Neural progenitor cell (in vitro differentiated cells): ENCODE measurements at regions not wholly inside any gene's neighbourhood (a gene's known extent, or its start where the extent isn't known, plus 50 kb on each side); places are given as distances from the start of the nearest gene placed in this dataset.

Experiments
- DNase-seq: peaks from one replicate; pipeline ENCODE4 v3.0.0-alpha.2; 2016; ENCODE audit warnings: low spot score
- H2AFZ ChIP-seq: fragments of 200-600 bp; sonication (generic); replicated peaks from 2 replicates; pipeline ENCODE4 v1.6.1; 2016; ENCODE audit warnings: antibody characterized with exemption
- H3F3A ChIP-seq: fragments of 200-600 bp; sonication (generic); 2 replicates; pipeline ENCODE4 v1.6.1; 2016; ENCODE audit warnings: antibody characterized with exemption, low read depth
- H3K27ac ChIP-seq: fragments of 200-600 bp; sonication (generic); 2 replicates; pipeline ENCODE4 v1.5.1; 2016; ENCODE audit warnings: mild to moderate bottlenecking
- H3K27me3 ChIP-seq: fragments of 200-600 bp; sonication (generic); 2 replicates; pipeline ENCODE4 v1.6.1; 2016; ENCODE audit warnings: mild to moderate bottlenecking, moderate library complexity
- H3K36me3 ChIP-seq: fragments of 200-600 bp; sonication (generic); 2 replicates; pipeline ENCODE4 v1.5.1; 2016
- H3K4me1 ChIP-seq: fragments of 200-600 bp; sonication (generic); 2 replicates; pipeline ENCODE4 v1.6.1; 2016; ENCODE audit warnings: mixed run types
- H3K4me2 ChIP-seq: fragments of 200-600 bp; sonication (generic); 2 replicates; pipeline ENCODE4 v1.6.1; 2016
- H3K4me3 ChIP-seq: fragments of 200-600 bp; sonication (generic); 2 replicates; pipeline ENCODE4 v1.5.1; 2016
- H3K79me2 ChIP-seq: fragments of 200-600 bp; sonication (generic); 2 replicates; pipeline ENCODE4 v1.6.1; 2016; ENCODE audit warnings: low read depth
- H3K9ac ChIP-seq: fragments of 200-600 bp; sonication (generic); 2 replicates; pipeline ENCODE4 v1.6.1; 2016
- H3K9me3 ChIP-seq: fragments of 200-600 bp; sonication (generic); 2 replicates; pipeline ENCODE4 v1.5.1; 2016; ENCODE audit warnings: low read depth
- H4K20me1 ChIP-seq: fragments of 200-600 bp; sonication (generic); 2 replicates; pipeline ENCODE4 v1.6.1; 2016; ENCODE audit warnings: low read depth
- H3K27ac Mint-ChIP-seq: 3 replicates; pipeline ENCODE4 v1.8.0; 2021; ENCODE audit warnings: mixed read lengths
- H3K27me3 Mint-ChIP-seq: 2 replicates; pipeline ENCODE4 v1.8.0; 2022; ENCODE audit warnings: low read depth, mild to moderate bottlenecking, inconsistent platforms, moderate library complexity, mixed read lengths; ENCODE audit not compliant: insufficient read depth
- H3K36me3 Mint-ChIP-seq: 3 replicates; pipeline ENCODE4 v1.8.0; 2021; ENCODE audit warnings: mixed read lengths
- H3K4me1 Mint-ChIP-seq: 3 replicates; pipeline ENCODE4 v1.8.0; 2021; ENCODE audit warnings: mixed read lengths
- H3K4me3 Mint-ChIP-seq: 3 replicates; pipeline ENCODE4 v1.8.0; 2021; ENCODE audit warnings: mild to moderate bottlenecking, moderate library complexity, mixed read lengths
- H3K9me3 Mint-ChIP-seq: 3 replicates; pipeline ENCODE4 v1.8.0; 2020; ENCODE audit warnings: mixed read lengths
- EZH2 ChIP-seq: fragments of 200-600 bp; sonication (generic); IDR thresholded peaks from 2 replicates; pipeline ENCODE4 v1.6.1; 2017; ENCODE audit warnings: antibody characterized with exemption, mild to moderate bottlenecking, moderate library complexity
- EZH2phosphoT487 ChIP-seq: fragments of 200-600 bp; sonication (generic); IDR thresholded peaks from 2 replicates; pipeline ENCODE4 v1.6.1; 2017; ENCODE audit warnings: antibody characterized with exemption
- TF ChIP-seq, protein P1 (sequence below): fragments of 200-600 bp; sonication (generic); IDR thresholded peaks from 2 replicates; pipeline ENCODE4 v1.5.1; 2017; ENCODE audit warnings: antibody characterized with exemption, mild to moderate bottlenecking

DNA sequence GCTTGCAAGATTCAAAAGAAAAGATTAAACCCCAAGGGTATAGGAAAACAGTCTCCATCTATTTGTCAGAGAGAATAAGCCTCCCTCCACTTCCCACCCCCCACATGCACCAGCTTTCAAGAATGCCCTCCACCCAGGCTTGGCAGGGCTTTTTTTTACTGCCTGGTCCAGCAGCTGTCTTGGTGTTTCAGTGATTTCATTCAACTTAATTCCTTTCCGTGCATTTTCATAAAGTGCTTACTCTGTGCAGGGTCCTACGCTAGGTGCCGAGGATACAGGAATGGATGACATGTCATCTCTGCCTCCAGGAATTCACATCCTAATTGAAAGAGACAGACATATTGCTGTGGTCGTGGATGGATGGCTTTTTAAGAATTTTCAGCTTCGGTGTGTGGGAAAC, 117.9 kb downstream of the LRATD1 start:
- H3K9me3 Mint-ChIP-seq: no peaks in the 10 kb centered on the region
- H3K27ac Mint-ChIP-seq: no peak overlapping the region
- no peaks in the 10 kb centered on the region for H3K4me1 ChIP-seq

DNA sequence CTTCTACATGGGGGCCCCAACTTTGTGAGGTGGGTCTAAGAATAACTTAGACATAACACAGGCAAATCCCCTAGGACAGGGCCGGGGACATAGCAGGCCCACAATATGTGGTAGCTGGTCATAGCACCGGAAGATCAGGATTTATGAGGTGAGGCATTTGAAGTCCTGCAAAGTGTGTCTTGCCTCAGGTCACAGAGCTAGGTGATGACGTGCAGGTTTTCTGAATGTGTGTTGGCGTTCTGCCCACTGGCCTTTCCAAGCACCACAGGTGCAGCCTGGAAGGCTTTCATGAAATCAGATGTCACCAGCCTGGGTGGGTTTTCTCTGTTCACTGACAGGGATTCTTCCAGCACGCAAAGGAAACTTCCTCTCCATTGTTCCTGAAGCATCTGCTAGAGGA, 119.1 kb downstream of the LRATD1 start:
- H2AFZ ChIP-seq: no peak overlapping the region
- H3K27me3 ChIP-seq: no peaks in the 10 kb centered on the region
- Mint-ChIP-seq H3K27ac (no peak overlapping the region), H3K4me3 (no peak overlapping the region), H3K27me3 (peaks cover 2% of the 10 kb centered on the region), H3K36me3 (no peaks in the 10 kb centered on the region), H3K9me3 (no peaks in the 10 kb centered on the region), H3K4me1 (no peaks in the 10 kb centered on the region)
- no peaks in the 10 kb centered on the region for H3K36me3 ChIP-seq
- no peaks in the 10 kb centered on the region for H3K4me1 ChIP-seq
- no peak overlapping the region for H3K27ac ChIP-seq
- TF ChIP-seq EZH2 (no peak), EZH2phosphoT487 (no peak)
- TF ChIP-seq, protein P1, sequence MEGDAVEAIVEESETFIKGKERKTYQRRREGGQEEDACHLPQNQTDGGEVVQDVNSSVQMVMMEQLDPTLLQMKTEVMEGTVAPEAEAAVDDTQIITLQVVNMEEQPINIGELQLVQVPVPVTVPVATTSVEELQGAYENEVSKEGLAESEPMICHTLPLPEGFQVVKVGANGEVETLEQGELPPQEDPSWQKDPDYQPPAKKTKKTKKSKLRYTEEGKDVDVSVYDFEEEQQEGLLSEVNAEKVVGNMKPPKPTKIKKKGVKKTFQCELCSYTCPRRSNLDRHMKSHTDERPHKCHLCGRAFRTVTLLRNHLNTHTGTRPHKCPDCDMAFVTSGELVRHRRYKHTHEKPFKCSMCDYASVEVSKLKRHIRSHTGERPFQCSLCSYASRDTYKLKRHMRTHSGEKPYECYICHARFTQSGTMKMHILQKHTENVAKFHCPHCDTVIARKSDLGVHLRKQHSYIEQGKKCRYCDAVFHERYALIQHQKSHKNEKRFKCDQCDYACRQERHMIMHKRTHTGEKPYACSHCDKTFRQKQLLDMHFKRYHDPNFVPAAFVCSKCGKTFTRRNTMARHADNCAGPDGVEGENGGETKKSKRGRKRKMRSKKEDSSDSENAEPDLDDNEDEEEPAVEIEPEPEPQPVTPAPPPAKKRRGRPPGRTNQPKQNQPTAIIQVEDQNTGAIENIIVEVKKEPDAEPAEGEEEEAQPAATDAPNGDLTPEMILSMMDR: no peak
- H3K4me2 ChIP-seq: no peak overlapping the region
- no peaks in the 10 kb centered on the region for H3K79me2 ChIP-seq
- peaks cover 4% of the 10 kb centered on the region for H3F3A ChIP-seq
- no peak for DNase-seq
- H3K4me3 ChIP-seq: no peak overlapping the region
- no peaks in the 10 kb centered on the region for H4K20me1 ChIP-seq
- H3K9ac ChIP-seq: no peak overlapping the region
- H3K9me3 ChIP-seq: no peaks in the 10 kb centered on the region

More for the DNA sequence above, 117.9 kb downstream of the LRATD1 start:
- no peak for DNase-seq
- Histone ChIP-seq H3K4me2 (no peak overlapping the region), H3K36me3 (no peaks in the 10 kb centered on the region), H3K27ac (no peak overlapping the region), H3K4me3 (no peak overlapping the region), H2AFZ (no peak overlapping the region), H3K79me2 (no peaks in the 10 kb centered on the region), H3F3A (peaks cover 4% of the 10 kb centered on the region), H3K9ac (no peak overlapping the region), H4K20me1 (no peaks in the 10 kb centered on the region), H3K27me3 (no peaks in the 10 kb centered on the region), H3K9me3 (no peaks in the 10 kb centered on the region)
- Mint-ChIP-seq H3K4me3 (no peak overlapping the region), H3K4me1 (no peaks in the 10 kb centered on the region), H3K36me3 (no peaks in the 10 kb centered on the region), H3K27me3 (peaks cover 2% of the 10 kb centered on the region)
- TF ChIP-seq EZH2 (no peak), EZH2phosphoT487 (no peak)
- TF ChIP-seq, protein P1: no peak

DNA sequence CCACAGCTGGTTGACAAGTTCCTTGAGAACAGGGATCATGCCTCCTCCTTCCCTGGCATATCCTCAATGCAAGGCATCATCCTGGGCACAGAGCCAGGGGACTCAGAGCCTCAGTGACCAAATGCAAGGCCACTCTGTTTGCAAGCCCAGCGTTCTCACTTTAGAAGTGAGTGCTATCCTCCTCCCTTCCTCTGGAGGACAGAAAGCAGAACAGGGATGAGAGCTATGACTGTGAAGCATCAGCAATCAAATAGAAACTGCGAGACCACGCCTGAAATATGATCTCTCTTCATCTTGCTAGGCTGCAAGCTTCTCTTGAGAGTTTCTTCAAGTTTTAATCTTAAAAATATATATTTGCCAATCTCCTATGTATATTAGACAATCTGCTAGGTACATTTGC, 119.8 kb downstream of the LRATD1 start:
- Mint-ChIP-seq H3K36me3 (no peaks in the 10 kb centered on the region), H3K27ac (no peak overlapping the region), H3K27me3 (peaks cover 2% of the 10 kb centered on the region), H3K4me3 (no peak overlapping the region), H3K9me3 (no peaks in the 10 kb centered on the region), H3K4me1 (no peaks in the 10 kb centered on the region)
- H3K27me3 ChIP-seq: no peaks in the 10 kb centered on the region
- H3K9me3 ChIP-seq: no peaks in the 10 kb centered on the region
- H3F3A ChIP-seq: no peaks in the 10 kb centered on the region
- no peak for TF ChIP-seq EZH2phosphoT487
- TF ChIP-seq, protein P1: no peak
- DNase-seq: no peak
- H3K4me1 ChIP-seq: no peaks in the 10 kb centered on the region
- H3K27ac ChIP-seq: no peak overlapping the region
- H3K9ac ChIP-seq: no peak overlapping the region
- no peak overlapping the region for H2AFZ ChIP-seq
- H3K36me3 ChIP-seq: no peaks in the 10 kb centered on the region
- H3K79me2 ChIP-seq: no peaks in the 10 kb centered on the region
- H3K4me3 ChIP-seq: no peak overlapping the region
- no peak overlapping the region for H3K4me2 ChIP-seq
- H4K20me1 ChIP-seq: no peaks in the 10 kb centered on the region
